Calu3 (cell line): ENCODE measurements at regions not wholly inside any gene's neighbourhood (a gene's known extent, or its start where the extent isn't known, plus 50 kb on each side); places are given as distances from the start of the nearest gene placed in this dataset.

Experiments used
- BruUV-seq: library from RNA; stranded (reverse); fragments of 400-500 nt; replicated peaks from 2 replicates; lab custom pipeline; 2021; lab: Mats Ljungman, UMichigan
- CTCF ChIA-PET: fragments of 300-600 bp; sonication (Branson Sonifier 250); formaldehyde crosslinking; loops from one replicate; lab custom pipeline; 2022; ENCODE audit warnings: antibody characterized with exemption; lab: Charles Lee
- DNase-seq: peaks from one replicate; pipeline ENCODE4 v3.0.0; 2022
- H3K27ac Mint-ChIP-seq: one replicate; pipeline ENCODE4 v1.8.0; 2022; ENCODE audit warnings: mixed read lengths; ENCODE audit not compliant: unreplicated experiment
- H3K27me3 Mint-ChIP-seq: one replicate; pipeline ENCODE4 v1.8.0; 2022; ENCODE audit warnings: mixed read lengths; ENCODE audit not compliant: unreplicated experiment
- H3K36me3 Mint-ChIP-seq: one replicate; pipeline ENCODE4 v1.8.0; 2022; ENCODE audit warnings: mild to moderate bottlenecking, moderate library complexity, mixed read lengths; ENCODE audit not compliant: insufficient read depth, unreplicated experiment
- H3K4me1 Mint-ChIP-seq: one replicate; pipeline ENCODE4 v1.8.0; 2022; ENCODE audit warnings: mild to moderate bottlenecking, low read depth, mixed read lengths; ENCODE audit not compliant: unreplicated experiment
- H3K4me3 Mint-ChIP-seq: one replicate; pipeline ENCODE4 v1.8.0; 2022; ENCODE audit warnings: mild to moderate bottlenecking, low read depth, moderate library complexity, mixed read lengths; ENCODE audit not compliant: unreplicated experiment
- H3K9me3 Mint-ChIP-seq: one replicate; pipeline ENCODE4 v1.8.0; 2022; ENCODE audit warnings: low read depth, mixed read lengths; ENCODE audit not compliant: unreplicated experiment
- CTCF ChIP-seq: fragments of 200-600 bp; IDR thresholded peaks from one replicate; pipeline ENCODE4 v1.8.0; 2022; ENCODE audit warnings: antibody characterized with exemption; ENCODE audit not compliant: unreplicated experiment
- intact Hi-C: fragments of 100-400 bp; cut with micrococcal nuclease; formaldehyde crosslinking; loops from one replicate; pipeline ENCODE4 v1.10.0; 2022; ENCODE audit not compliant: unreplicated experiment

- no peak for DNase-seq
- H3K27me3 Mint-ChIP-seq = peaks cover 35% of the 10 kb centered on the region
- no TSS peak for BruUV-seq
- intact Hi-C loops = no loop called here
- no peak overlapping the region for H3K4me3 Mint-ChIP-seq
- no peak overlapping the region for H3K27ac Mint-ChIP-seq
- CTCF ChIA-PET = no interaction called here
- TF ChIP-seq CTCF = no peak
- H3K4me1 Mint-ChIP-seq = no peaks in the 10 kb centered on the region
- no peaks in the 10 kb centered on the region for H3K9me3 Mint-ChIP-seq
- no peaks in the 10 kb centered on the region for H3K36me3 Mint-ChIP-seq
Observed at GRCh38 chr9:87238545-87238944, 259.1 kb upstream of the DAPK1 start.

GRCh38 chr9:87239312-87239711 lies 258.4 kb upstream of the DAPK1 start:
- BruUV-seq = no TSS peak
- Mint-ChIP-seq H3K4me1 (no peaks in the 10 kb centered on the region), H3K27me3 (peaks cover 28% of the 10 kb centered on the region), H3K9me3 (no peaks in the 10 kb centered on the region), H3K4me3 (no peak overlapping the region), H3K36me3 (no peaks in the 10 kb centered on the region), H3K27ac (no peak overlapping the region)
- intact Hi-C loops = no loop called here
- TF ChIP-seq CTCF = no peak
- DNase-seq = no peak
- CTCF ChIA-PET = no interaction called here

GRCh38 chr9:87243602-87244001 lies 254.1 kb upstream of the DAPK1 start:
- no TSS peak for BruUV-seq
- no peak for TF ChIP-seq CTCF
- DNase-seq = no peak
- no peaks in the 10 kb centered on the region for H3K9me3 Mint-ChIP-seq
- H3K4me1 Mint-ChIP-seq = no peaks in the 10 kb centered on the region
- H3K4me3 Mint-ChIP-seq = no peak overlapping the region
- CTCF ChIA-PET = no interaction called here
- H3K27me3 Mint-ChIP-seq = peaks cover 53% of the 10 kb centered on the region
- no peaks in the 10 kb centered on the region for H3K36me3 Mint-ChIP-seq
- H3K27ac Mint-ChIP-seq = no peak overlapping the region
- intact Hi-C loops = no loop called here

GRCh38 chr9:87245271-87245670 lies 252.4 kb upstream of the DAPK1 start:
- Mint-ChIP-seq H3K27ac (no peak overlapping the region), H3K4me1 (no peaks in the 10 kb centered on the region), H3K9me3 (no peaks in the 10 kb centered on the region), H3K27me3 (peaks cover 56% of the 10 kb centered on the region), H3K36me3 (no peaks in the 10 kb centered on the region), H3K4me3 (no peak overlapping the region)
- CTCF ChIA-PET = no interaction called here
- no peak for TF ChIP-seq CTCF
- DNase-seq = no peak
- no TSS peak for BruUV-seq
- intact Hi-C loops = no loop called here
